Fibroblast of upper back skin (primary cell): ENCODE measurements at regions not wholly inside any gene's neighbourhood (a gene's known extent, or its start where the extent isn't known, plus 50 kb on each side); places are given as distances from the start of the nearest gene placed in this dataset.

Experiments
- DNase-seq: peaks from one replicate; pipeline ENCODE4 v3.0.0-alpha.2; 2013

- DNase-seq, result no peak
Observed at GRCh38 chr10:79005126-79005810, 63.5 kb upstream of the ZMIZ1 start.

- no peak for DNase-seq
Observed at GRCh38 chr10:79007018-79007417, 61.7 kb upstream of the ZMIZ1 start.

- no peak for DNase-seq
Observed at GRCh38 chr10:79007421-79008319, 61.1 kb upstream of the ZMIZ1 start.

GRCh38 chr10:79009145-79009544 lies 59.6 kb upstream of the ZMIZ1 start:
- no peak for DNase-seq

GRCh38 chr10:79012567-79012966 lies 56.2 kb upstream of the ZMIZ1 start:
- DNase-seq, result no peak

- DNase-seq, result no peak
Observed at GRCh38 chr10:79013406-79013987, 55.3 kb upstream of the ZMIZ1 start.

GRCh38 chr10:79014796-79015195 lies 54.0 kb upstream of the ZMIZ1 start:
- DNase-seq, result no peak

- no peak for DNase-seq
Observed at GRCh38 chr10:79017882-79018520, 50.8 kb upstream of the ZMIZ1 start.

GRCh38 chr10:79018521-79019011 lies 50.2 kb upstream of the ZMIZ1 start:
- no peak for DNase-seq
